K562 (cell line): ENCODE measurements at regions not wholly inside any gene's neighbourhood (a gene's known extent, or its start where the extent isn't known, plus 50 kb on each side); places are given as distances from the start of the nearest gene placed in this dataset.

Source experiments
- BMI1 ChIP-seq: fragments of 150-350 bp; IDR thresholded peaks from 2 replicates; pipeline ENCODE4 v1.6.1; 2014; ENCODE audit warnings: low read length
- E4F1 ChIP-seq: fragments of 250-450 bp; sonication (Bioruptor Pico); IDR thresholded peaks from 2 replicates; pipeline ENCODE4 v1.5.0; 2021; ENCODE audit warnings: mild to moderate bottlenecking, borderline replicate concordance
- HMGN3 ChIP-seq: IDR thresholded peaks from 2 replicates; pipeline ENCODE4 v1.6.1; 2011; ENCODE audit warnings: borderline replicate concordance, low read depth, mild to moderate bottlenecking, mixed read lengths, low read length; ENCODE audit not compliant: insufficient read length; ENCODE audit errors: extremely low read depth
- KDM2B ChIP-seq: fragments of 250-450 bp; sonication (Bioruptor Pico); IDR thresholded peaks from 2 replicates; pipeline ENCODE4 v1.8.0; 2021; ENCODE audit warnings: mild to moderate bottlenecking, moderate library complexity
- NFIC ChIP-seq: fragments of 450-650 bp; IDR thresholded peaks from 2 replicates; pipeline ENCODE4 v1.6.1; 2017; ENCODE audit warnings: mild to moderate bottlenecking, inconsistent platforms
- RCOR1 ChIP-seq, 2 experiments: IDR thresholded peaks; 2 replicates each; pipeline ENCODE4 v1.6.1; 2012; ENCODE audit warnings: low read depth in 2 of 2, low read length in 2 of 2, borderline replicate concordance in 1 of 2, improper control_type of control experiment in 1 of 2
- RFX7 ChIP-seq: fragments of 250-450 bp; sonication (Bioruptor Pico); IDR thresholded peaks from 2 replicates; pipeline ENCODE4 v1.5.1; 2021; ENCODE audit warnings: mild to moderate bottlenecking
- SMAD2 ChIP-seq: fragments of 150-350 bp; IDR thresholded peaks from 2 replicates; pipeline ENCODE4 v1.6.1; 2014; ENCODE audit warnings: low read depth, mild to moderate bottlenecking, low read length
- TBP ChIP-seq: optimal IDR thresholded peaks from 2 replicates; pipeline ENCODE3; 2011; ENCODE audit warnings: low read depth, low read length, improper control_type of control experiment
- U2AF1 ChIP-seq: fragments of 200-400 bp; formaldehyde crosslinking; optimal IDR thresholded peaks from 2 replicates; pipeline ENCODE3; 2017; ENCODE audit warnings: mild to moderate bottlenecking, low read depth, low read length, moderate library complexity
- ZBTB33 ChIP-seq: sonication (generic); formaldehyde crosslinking; IDR thresholded peaks from 2 replicates; pipeline ENCODE4 v1.8.1; 2023; ENCODE audit warnings: mild to moderate bottlenecking, missing genetic modification reagents
- ZKSCAN3 ChIP-seq: fragments of 250-450 bp; sonication (Bioruptor Pico); IDR thresholded peaks from 2 replicates; pipeline ENCODE4 v1.4.0; 2020
- ZNF217 ChIP-seq: sonication (generic); formaldehyde crosslinking; IDR thresholded peaks from 2 replicates; pipeline ENCODE4 v1.8.0; 2022; ENCODE audit warnings: mild to moderate bottlenecking, missing genetic modification reagents
- ZNF589 ChIP-seq: fragments of 200-800 bp; sonication (Bioruptor generic); IDR thresholded peaks from 2 replicates; pipeline ENCODE4 v1.6.1; 2016; ENCODE audit warnings: low read depth, missing genetic modification characterization, missing compliant biosample characterization
- TF ChIP-seq, protein P1 (sequence below): fragments of 450-650 bp; conservative IDR thresholded peaks from 2 replicates; pipeline ENCODE4 v1.6.1; 2016; ENCODE audit warnings: missing genetic modification characterization, low read depth, mild to moderate bottlenecking, control low read depth, missing compliant biosample characterization
- TF ChIP-seq, protein P2 (sequence below), 2 experiments: fragments of 450-650 bp; IDR thresholded peaks; 2 replicates each; pipeline ENCODE4 v1.6.1; 2016

DNA sequence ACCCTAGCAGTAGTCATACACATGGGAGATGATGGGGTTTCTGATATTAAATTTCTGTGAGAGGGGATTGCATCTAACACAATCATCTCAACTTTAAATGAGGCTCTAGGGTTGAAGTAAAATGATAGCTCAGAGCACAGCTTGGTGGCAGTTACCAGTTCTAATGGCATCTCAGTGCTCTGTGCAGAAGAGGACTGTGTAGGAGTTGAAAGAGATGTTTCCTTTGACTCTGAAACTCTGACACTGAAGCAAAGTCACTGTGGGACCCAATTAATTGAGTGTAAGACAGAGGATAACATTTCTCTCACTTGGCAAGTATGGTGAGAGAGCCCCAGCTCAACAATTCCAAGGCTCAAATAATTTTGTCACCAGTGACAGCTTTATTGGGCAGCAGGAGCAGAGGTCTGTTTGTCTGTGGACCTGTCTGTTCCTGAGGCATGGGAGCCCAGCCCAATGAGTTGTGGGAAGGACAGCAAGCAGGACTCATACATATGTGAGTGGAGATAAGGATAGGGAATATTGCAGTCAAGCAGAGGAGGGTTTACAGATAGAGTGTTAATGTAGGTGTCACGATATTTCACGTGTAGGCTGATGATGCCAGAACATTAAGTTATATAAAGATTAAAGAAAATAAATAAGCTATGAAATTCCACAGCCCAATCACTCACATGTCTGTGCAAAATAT, 76.7 kb upstream of the NAF1 start (continued):
- peak in 1 of 2 experiments; percentile 60; a peak in 1 of 4 replicates for TF ChIP-seq RCOR1 (IDR thresholded peaks at IDR 0.05; ENCODE audit: borderline replicate concordance in 1 of 2, low read depth in 2 of 2, low read length in 2 of 2)
- no peak for TF ChIP-seq SMAD2
- TF ChIP-seq U2AF1: no peak
- TF ChIP-seq KDM2B: no peak
- no peak for TF ChIP-seq ZNF217 (CRISPR knock-in tag)
- TF ChIP-seq ZKSCAN3 (CRISPR knock-in tag): no peak
- TF ChIP-seq NFIC: peak; percentile 53
- TF ChIP-seq, protein P1, sequence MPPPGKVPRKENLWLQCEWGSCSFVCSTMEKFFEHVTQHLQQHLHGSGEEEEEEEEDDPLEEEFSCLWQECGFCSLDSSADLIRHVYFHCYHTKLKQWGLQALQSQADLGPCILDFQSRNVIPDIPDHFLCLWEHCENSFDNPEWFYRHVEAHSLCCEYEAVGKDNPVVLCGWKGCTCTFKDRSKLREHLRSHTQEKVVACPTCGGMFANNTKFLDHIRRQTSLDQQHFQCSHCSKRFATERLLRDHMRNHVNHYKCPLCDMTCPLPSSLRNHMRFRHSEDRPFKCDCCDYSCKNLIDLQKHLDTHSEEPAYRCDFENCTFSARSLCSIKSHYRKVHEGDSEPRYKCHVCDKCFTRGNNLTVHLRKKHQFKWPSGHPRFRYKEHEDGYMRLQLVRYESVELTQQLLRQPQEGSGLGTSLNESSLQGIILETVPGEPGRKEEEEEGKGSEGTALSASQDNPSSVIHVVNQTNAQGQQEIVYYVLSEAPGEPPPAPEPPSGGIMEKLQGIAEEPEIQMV (tag): no peak
- TF ChIP-seq BMI1: no peak
- TF ChIP-seq, protein P2, sequence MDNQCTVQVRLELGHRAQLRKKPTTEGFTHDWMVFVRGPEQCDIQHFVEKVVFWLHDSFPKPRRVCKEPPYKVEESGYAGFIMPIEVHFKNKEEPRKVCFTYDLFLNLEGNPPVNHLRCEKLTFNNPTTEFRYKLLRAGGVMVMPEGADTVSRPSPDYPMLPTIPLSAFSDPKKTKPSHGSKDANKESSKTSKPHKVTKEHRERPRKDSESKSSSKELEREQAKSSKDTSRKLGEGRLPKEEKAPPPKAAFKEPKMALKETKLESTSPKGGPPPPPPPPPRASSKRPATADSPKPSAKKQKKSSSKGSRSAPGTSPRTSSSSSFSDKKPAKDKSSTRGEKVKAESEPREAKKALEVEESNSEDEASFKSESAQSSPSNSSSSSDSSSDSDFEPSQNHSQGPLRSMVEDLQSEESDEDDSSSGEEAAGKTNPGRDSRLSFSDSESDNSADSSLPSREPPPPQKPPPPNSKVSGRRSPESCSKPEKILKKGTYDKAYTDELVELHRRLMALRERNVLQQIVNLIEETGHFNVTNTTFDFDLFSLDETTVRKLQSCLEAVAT (IDR thresholded peaks at IDR 0.05): no peak
- TF ChIP-seq ZBTB33 (CRISPR knock-in tag): no peak
- TF ChIP-seq ZNF589 (CRISPR knock-in tag): no peak
- TF ChIP-seq HMGN3: no peak
- TF ChIP-seq TBP: no peak
- TF ChIP-seq RFX7: no peak
- TF ChIP-seq E4F1 (CRISPR knock-in tag): no peak
